ENCODE measurements at regions not wholly inside any gene's neighbourhood (a gene's known extent, or its start where the extent isn't known, plus 50 kb on each side); places are given as distances from the start of the nearest gene placed in this dataset.

- no peak for TF ChIP-seq CTCF (IDR thresholded peaks at IDR 0.05)
- TF ChIP-seq POLR2AphosphoS5 (IDR thresholded peaks at IDR 0.05) = no peak
- TF ChIP-seq POLR2A (IDR thresholded peaks at IDR 0.05) = no peak
Measured at GRCh38 chr5:104987074-104987473, 1424.5 kb upstream of the NUDT12 start.
